Left lung (tissue), 4 donors: ENCODE measurements at regions not wholly inside any gene's neighbourhood (a gene's known extent, or its start where the extent isn't known, plus 50 kb on each side); places are given as distances from the start of the nearest gene placed in this dataset.
"Not testable (repeated sequence)": the region's sequence is repeated elsewhere in the genome, so short reads cannot be mapped to it uniquely, and the experiment has no call there.

Experiments
- ATAC-seq: fragments of 200-7000 bp; cut with Tn5 transposase; one replicate; pipeline ENCODE4 v1.9.1; 2020; ENCODE audit warnings: moderate library complexity
- DNase-seq, 4 donors: peaks; one replicate each; pipeline ENCODE4 v3.0.0-alpha.2; 2013 to 2020
- H3K27ac ChIP-seq, 2 donors: fragments of 200-600 bp; sonication (generic) in 1 of 2; one replicate each; pipeline versions ENCODE4 v1.5.0 to v1.8.0; 2020 to 2021
- H3K27me3 ChIP-seq, 2 donors: fragments of 200-600 bp; sonication (generic) in 1 of 2; one replicate each; pipeline versions ENCODE4 v1.5.0 to v1.8.0; 2020 to 2021
- H3K36me3 ChIP-seq, 2 donors: fragments of 200-600 bp; sonication (generic) in 1 of 2; one replicate each; pipeline versions ENCODE4 v1.5.0 to v1.8.0; 2020 to 2021
- H3K4me1 ChIP-seq, 2 donors: fragments of 200-600 bp; one replicate each; pipeline ENCODE4 v1.8.0; 2021
- H3K4me3 ChIP-seq, 2 donors: fragments of 200-600 bp; sonication (generic) in 1 of 2; one replicate each; pipeline versions ENCODE4 v1.5.0 to v1.8.0; 2020 to 2021; ENCODE audit warnings: mild to moderate bottlenecking in 1 of 2
- H3K9me3 ChIP-seq, 2 donors: fragments of 200-600 bp; sonication (generic) in 1 of 2; one replicate each; pipeline versions ENCODE4 v1.5.0 to v1.8.0; 2020 to 2021
- intact Hi-C, 2 donors: fragments of 100-400 bp; cut with DNase I; formaldehyde crosslinking; loops; one replicate each; pipeline versions ENCODE4 v1.11.2 to v1.14.2; 2022
- TF ChIP-seq, protein P1 (sequence below), 2 donors: fragments of 200-600 bp; sonication (generic) in 1 of 2; IDR thresholded peaks; one replicate each; pipeline versions ENCODE4 v1.5.0 to v1.8.0; 2021; ENCODE audit warnings: antibody characterized with exemption in 2 of 2
- donor health status: DM: no; HTN: yes; CAD: no.
- donor health status: DM: no; HTN: no; CAD: no.

DNA sequence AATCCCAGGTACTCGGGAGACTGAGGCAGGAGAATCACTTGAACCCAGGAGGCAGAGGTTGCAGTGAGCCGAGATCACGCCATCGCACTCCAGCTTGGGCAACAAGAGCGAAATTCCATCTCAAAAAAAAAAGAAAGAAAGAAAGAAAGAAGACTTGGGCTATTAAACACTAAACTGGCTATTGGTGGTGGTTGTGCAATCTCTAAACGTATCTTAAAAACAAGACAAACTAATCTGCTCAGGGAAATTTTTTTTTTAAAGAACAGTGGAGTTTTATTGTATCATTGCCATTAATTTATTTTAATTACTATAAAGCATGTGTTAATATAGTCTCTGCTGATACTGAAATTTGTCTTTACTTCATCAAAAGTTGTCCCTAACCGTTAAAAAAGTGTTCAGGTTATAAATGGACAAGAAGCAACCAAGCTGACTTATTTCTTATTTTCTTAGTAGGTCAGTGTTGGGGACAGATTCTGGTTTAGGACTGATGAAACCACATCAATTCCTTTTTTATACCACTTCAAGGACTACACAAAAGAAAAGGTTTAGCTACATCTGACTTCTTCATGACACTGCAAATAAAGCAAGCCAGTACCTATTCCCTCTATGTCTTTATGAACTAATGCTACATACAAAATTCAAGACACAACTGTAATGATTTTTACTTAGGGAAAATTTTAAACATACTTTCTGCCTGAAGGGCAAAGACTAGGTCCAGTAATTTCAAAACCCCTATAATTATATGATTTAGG lies 68.7 kb upstream of the KRAS start:
- no peak overlapping the region for H3K4me3 ChIP-seq
- H3K4me1 ChIP-seq = no peaks in the 10 kb centered on the region
- TF ChIP-seq, protein P1, sequence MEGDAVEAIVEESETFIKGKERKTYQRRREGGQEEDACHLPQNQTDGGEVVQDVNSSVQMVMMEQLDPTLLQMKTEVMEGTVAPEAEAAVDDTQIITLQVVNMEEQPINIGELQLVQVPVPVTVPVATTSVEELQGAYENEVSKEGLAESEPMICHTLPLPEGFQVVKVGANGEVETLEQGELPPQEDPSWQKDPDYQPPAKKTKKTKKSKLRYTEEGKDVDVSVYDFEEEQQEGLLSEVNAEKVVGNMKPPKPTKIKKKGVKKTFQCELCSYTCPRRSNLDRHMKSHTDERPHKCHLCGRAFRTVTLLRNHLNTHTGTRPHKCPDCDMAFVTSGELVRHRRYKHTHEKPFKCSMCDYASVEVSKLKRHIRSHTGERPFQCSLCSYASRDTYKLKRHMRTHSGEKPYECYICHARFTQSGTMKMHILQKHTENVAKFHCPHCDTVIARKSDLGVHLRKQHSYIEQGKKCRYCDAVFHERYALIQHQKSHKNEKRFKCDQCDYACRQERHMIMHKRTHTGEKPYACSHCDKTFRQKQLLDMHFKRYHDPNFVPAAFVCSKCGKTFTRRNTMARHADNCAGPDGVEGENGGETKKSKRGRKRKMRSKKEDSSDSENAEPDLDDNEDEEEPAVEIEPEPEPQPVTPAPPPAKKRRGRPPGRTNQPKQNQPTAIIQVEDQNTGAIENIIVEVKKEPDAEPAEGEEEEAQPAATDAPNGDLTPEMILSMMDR (IDR thresholded peaks at IDR 0.05) = no peak
- no peaks in the 10 kb centered on the region for H3K36me3 ChIP-seq
- DNase-seq (no peak), ATAC-seq (no peak)
- H3K9me3 ChIP-seq = no peaks in the 10 kb centered on the region
- H3K27me3 ChIP-seq = no peaks in the 10 kb centered on the region
- no peak overlapping the region for H3K27ac ChIP-seq
- intact Hi-C loops = no loop called here

DNA sequence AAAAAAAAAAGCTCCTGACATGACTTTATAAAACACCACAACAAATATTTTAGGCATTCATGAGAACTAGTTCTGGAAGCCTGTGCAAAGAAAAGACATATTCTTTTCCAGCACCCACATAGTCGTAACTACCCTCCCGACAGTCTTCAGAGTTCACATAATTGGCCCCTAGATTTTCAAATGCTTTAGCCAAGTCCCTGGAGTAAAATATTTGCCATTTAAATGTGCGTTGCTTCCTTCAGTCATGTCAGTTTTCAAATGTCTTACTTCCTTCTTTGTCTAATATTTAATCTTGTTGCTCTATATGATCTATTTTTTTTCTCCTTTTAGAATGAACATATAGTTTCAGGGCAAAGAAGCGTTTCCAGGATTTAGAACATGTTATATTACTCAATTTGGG lies 66.8 kb upstream of the KRAS start:
- intact Hi-C loops = no loop called here
- no peak overlapping the region for H3K27ac ChIP-seq
- DNase-seq = no peak
- TF ChIP-seq, protein P1 (IDR thresholded peaks at IDR 0.05) = no peak
- ATAC-seq = no peak
- no peak overlapping the region for H3K4me3 ChIP-seq
- H3K9me3 ChIP-seq = no peaks in the 10 kb centered on the region
- H3K36me3 ChIP-seq = no peaks in the 10 kb centered on the region
- no peaks in the 10 kb centered on the region for H3K27me3 ChIP-seq
- H3K4me1 ChIP-seq = no peaks in the 10 kb centered on the region

DNA sequence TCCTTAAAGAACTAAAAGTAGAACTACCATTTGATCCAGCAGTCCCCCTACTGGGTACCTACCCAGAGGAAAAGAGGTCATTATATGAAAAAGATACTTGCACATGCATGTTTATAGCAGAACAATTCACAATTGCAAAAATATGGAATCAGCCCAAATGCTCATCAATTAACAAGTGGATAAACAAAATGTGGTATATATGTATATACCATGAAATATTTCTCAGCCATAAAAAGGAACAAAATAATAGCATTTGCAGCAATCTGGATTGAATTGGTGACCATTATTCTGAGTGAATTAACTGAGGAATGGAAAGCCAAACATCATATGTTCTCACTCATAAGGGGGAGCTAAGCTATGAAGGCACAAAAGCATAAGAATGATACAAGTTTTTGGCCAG lies 64.7 kb upstream of the KRAS start:
- intact Hi-C loops = no loop called here
- H3K27ac ChIP-seq = no peak overlapping the region
- no peaks in the 10 kb centered on the region for H3K4me1 ChIP-seq
- H3K27me3 ChIP-seq = no peaks in the 10 kb centered on the region
- DNase-seq (no peak), ATAC-seq (no peak)
- no peaks in the 10 kb centered on the region for H3K36me3 ChIP-seq
- H3K9me3 ChIP-seq = no peaks in the 10 kb centered on the region
- TF ChIP-seq, protein P1 (IDR thresholded peaks at IDR 0.05) = no peak
- H3K4me3 ChIP-seq = no peak overlapping the region

DNA sequence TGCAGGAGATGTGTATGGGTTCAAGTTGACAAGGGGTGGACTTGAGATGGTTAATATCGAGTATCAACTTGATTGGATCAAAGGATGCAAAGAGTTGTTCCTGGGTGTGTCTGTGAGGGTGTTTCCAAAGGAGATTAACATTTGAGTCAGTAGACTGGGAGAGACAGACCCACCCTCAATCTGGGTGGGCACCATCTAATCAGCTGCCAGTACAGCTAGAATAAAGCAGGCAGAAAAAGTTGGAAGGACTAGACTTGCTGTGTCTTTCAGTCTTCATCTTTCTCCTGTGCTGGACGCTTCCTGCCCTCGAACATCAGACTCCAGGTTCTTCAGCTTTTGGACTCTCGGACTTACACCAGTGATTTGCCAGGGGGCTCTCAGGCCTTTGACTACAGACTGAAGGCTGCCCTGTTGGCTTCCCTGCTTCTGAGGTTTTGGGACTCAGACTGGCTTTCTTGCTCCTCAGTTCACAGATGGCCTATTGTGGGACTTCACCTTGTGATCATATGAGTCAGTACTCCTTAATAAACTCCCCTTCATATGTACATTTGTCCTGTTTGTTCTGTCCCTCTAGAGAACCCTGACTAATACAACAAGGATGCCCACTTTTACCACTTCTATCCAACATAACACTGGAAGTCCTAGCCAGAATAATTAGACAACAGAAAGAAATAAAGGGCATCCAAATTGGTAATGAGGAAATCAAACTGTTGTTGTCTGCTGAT lies 62.7 kb upstream of the KRAS start:
- intact Hi-C loops, H3K36me3 ChIP-seq, H3K4me1 ChIP-seq, ATAC-seq, H3K27me3 ChIP-seq, H3K9me3 ChIP-seq, H3K27ac ChIP-seq, DNase-seq, H3K4me3 ChIP-seq: not testable (repeated sequence)

DNA sequence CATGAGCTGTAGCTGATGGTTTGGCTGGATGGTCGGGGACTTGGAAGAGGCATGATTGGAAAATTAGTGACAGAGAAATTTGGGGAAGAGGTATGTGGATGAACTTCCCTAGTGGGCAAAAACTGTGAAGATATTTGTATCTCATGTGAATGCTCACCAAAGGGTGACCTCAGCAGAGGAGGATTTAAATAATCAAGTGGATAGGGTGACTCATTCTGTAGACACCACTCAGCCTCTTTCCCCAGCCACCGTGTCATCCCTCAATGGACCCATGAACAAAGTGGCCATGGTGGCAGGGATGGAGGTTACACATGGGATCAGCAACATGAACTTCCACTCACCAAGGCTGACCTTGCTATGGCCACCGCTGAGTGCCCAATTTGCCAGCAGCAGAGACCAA lies 60.8 kb upstream of the KRAS start:
- DNase-seq = no peak
- intact Hi-C loops = no loop called here
- no peaks in the 10 kb centered on the region for H3K9me3 ChIP-seq
- ATAC-seq = no peak
- no peaks in the 10 kb centered on the region for H3K36me3 ChIP-seq
- no peak overlapping the region for H3K4me3 ChIP-seq
- TF ChIP-seq, protein P1 (IDR thresholded peaks at IDR 0.05) = no peak
- no peaks in the 10 kb centered on the region for H3K27me3 ChIP-seq
- H3K4me1 ChIP-seq = no peaks in the 10 kb centered on the region
- no peak overlapping the region for H3K27ac ChIP-seq

DNA sequence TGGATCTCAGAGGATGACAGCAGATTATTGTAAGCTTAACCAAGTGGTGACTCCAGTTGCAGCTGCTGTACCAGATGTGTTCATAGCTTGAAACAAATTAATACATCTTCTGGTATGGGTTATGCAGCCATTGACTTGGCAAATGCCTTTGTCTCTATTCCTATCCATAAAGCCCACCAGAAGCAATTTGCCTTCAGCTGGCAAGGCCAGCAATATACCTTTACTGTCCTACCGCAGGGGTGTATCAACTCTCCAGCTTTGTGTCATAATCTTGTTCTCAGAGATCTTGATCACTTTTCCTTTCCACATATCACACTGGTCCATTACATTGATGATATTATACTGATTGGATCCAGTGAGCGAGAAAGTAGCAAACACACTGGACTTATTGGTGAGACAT lies 59.3 kb upstream of the KRAS start:
- intact Hi-C loops = not testable (repeated sequence)

More for the DNA sequence above, 59.3 kb upstream of the KRAS start:
- H3K36me3 ChIP-seq, H3K4me1 ChIP-seq, H3K27me3 ChIP-seq, DNase-seq, ATAC-seq, H3K9me3 ChIP-seq, H3K4me3 ChIP-seq, H3K27ac ChIP-seq: not testable (repeated sequence)
